ENCODE measurements at regions not wholly inside any gene's neighbourhood (a gene's known extent, or its start where the extent isn't known, plus 50 kb on each side); places are given as distances from the start of the nearest gene placed in this dataset.

- TF ChIP-seq CTCF (IDR thresholded peaks at IDR 0.05) (no peak), POLR2A (IDR thresholded peaks at IDR 0.05) (no peak)
These were observed 77.5 kb downstream of the FOXL3 start for GRCh38 chr7:367351-367901.
